GM18511 (cell line): ENCODE measurements at regions not wholly inside any gene's neighbourhood (a gene's known extent, or its start where the extent isn't known, plus 50 kb on each side); places are given as distances from the start of the nearest gene placed in this dataset.
"Not testable (repeated sequence)": the region's sequence is repeated elsewhere in the genome, so short reads cannot be mapped to it uniquely, and the experiment has no call there.

Source experiments
- ATAC-seq: cut with Tn5 transposase; IDR thresholded peaks from one replicate; pipeline ENCODE4 v1.9.1; 2021; ENCODE audit warnings: mild to moderate bottlenecking, moderate library complexity; ENCODE audit not compliant: unreplicated experiment

GRCh38 chr9:22508354-22508753 is 61.7 kb downstream of the DMRTA1 start:
- ATAC-seq: not testable (repeated sequence)

GRCh38 chr9:22508790-22509189 is 62.2 kb downstream of the DMRTA1 start:
- ATAC-seq: no peak

GRCh38 chr9:22512495-22512894 is 65.9 kb downstream of the DMRTA1 start:
- ATAC-seq: peak; percentile 85

GRCh38 chr9:22514871-22515270 is 68.2 kb downstream of the DMRTA1 start:
- no peak for ATAC-seq

- no peak for ATAC-seq
Measured at GRCh38 chr9:22522206-22522740, 75.6 kb downstream of the DMRTA1 start.

- ATAC-seq: no peak
Measured at GRCh38 chr9:22528485-22528884, 81.9 kb downstream of the DMRTA1 start.

- no peak for ATAC-seq
Measured at GRCh38 chr9:22529426-22530199, 83.0 kb downstream of the DMRTA1 start.

- no peak for ATAC-seq
Measured at GRCh38 chr9:22535780-22536179, 89.2 kb downstream of the DMRTA1 start.

- ATAC-seq: no peak
Measured at GRCh38 chr9:22537721-22538120, 91.1 kb downstream of the DMRTA1 start.

GRCh38 chr9:22548625-22549024 is 102.0 kb downstream of the DMRTA1 start:
- no peak for ATAC-seq

GRCh38 chr9:22574740-22575139 is 128.1 kb downstream of the DMRTA1 start:
- ATAC-seq: no peak

GRCh38 chr9:22580788-22581187 is 134.2 kb downstream of the DMRTA1 start:
- ATAC-seq: no peak

GRCh38 chr9:22582221-22582620 is 135.6 kb downstream of the DMRTA1 start:
- no peak for ATAC-seq

- no peak for ATAC-seq
Measured at GRCh38 chr9:22588918-22589317, 142.3 kb downstream of the DMRTA1 start.

- no peak for ATAC-seq
Measured at GRCh38 chr9:22590336-22591033, 143.9 kb downstream of the DMRTA1 start.

- ATAC-seq: no peak
Measured at GRCh38 chr9:22595805-22596204, 149.2 kb downstream of the DMRTA1 start.

- ATAC-seq: no peak
Measured at GRCh38 chr9:22617156-22617555, 170.5 kb downstream of the DMRTA1 start.

GRCh38 chr9:22622815-22623214 is 176.2 kb downstream of the DMRTA1 start:
- no peak for ATAC-seq

GRCh38 chr9:22623236-22623635 is 176.6 kb downstream of the DMRTA1 start:
- no peak for ATAC-seq

GRCh38 chr9:22625540-22625939 is 178.9 kb downstream of the DMRTA1 start:
- ATAC-seq: no peak

GRCh38 chr9:22643541-22643940 is 196.9 kb downstream of the DMRTA1 start:
- ATAC-seq: no peak

- ATAC-seq: no peak
Measured at GRCh38 chr9:22645893-22646292, 199.3 kb downstream of the DMRTA1 start.
